HepG2 (cell line): ENCODE measurements at regions not wholly inside any gene's neighbourhood (a gene's known extent, or its start where the extent isn't known, plus 50 kb on each side); places are given as distances from the start of the nearest gene placed in this dataset.

Experiments
- ATAC-seq: fragments of 200-7000 bp; cut with Tn5 transposase; 3 replicates; pipeline ENCODE4 v1.9.1; 2020; ENCODE audit warnings: mild to moderate bottlenecking, moderate library complexity
- BruUV-seq: library from RNA; stranded (reverse); fragments of 400-500 nt; replicated peaks from 2 replicates; lab custom pipeline; 2021; lab: Mats Ljungman, UMichigan
- CTCF ChIA-PET: fragments of 300-600 bp; formaldehyde crosslinking; extraction: SDS; loops from one replicate; lab custom pipeline; 2021; ENCODE audit warnings: low total read pairs, inconsistent platforms, low intra/inter-chr PET ratio; lab: Yijun Ruan, JAX
- POLR2A ChIA-PET: fragments of 350-600 bp; sonication (Branson Sonifier 250); formaldehyde crosslinking; loops from one replicate; lab custom pipeline; 2020; ENCODE audit warnings: antibody characterized with exemption, inconsistent platforms; lab: Yijun Ruan, JAX
- DNase-seq: peaks from one replicate; pipeline ENCODE4 v3.0.0-alpha.2; 2015; ENCODE audit warnings: low spot score
- FAIRE-seq: peaks from 3 replicates; lab custom pipeline; 2011; peaks lifted over from hg19 to GRCh38; lab: Jason Lieb, UNC
- H2AFZ ChIP-seq: one replicate; pipeline ENCODE4 v1.6.1; 2011; ENCODE audit warnings: low read length, inconsistent platforms
- H3K27ac ChIP-seq: fragments of 300-600 bp; 3 replicates; pipeline ENCODE4 v1.8.0; 2011; ENCODE audit warnings: mixed run types, mild to moderate bottlenecking, mixed read lengths, low read length, inconsistent platforms; ENCODE audit not compliant: insufficient read depth; ENCODE audit errors: extremely low read length
- H3K27me3 ChIP-seq, 2 experiments: fragments of 200-600 bp in 1 of 2; 2 replicates in 1 of 2; 3 replicates in 1 of 2; pipeline versions ENCODE4 v1.6.0 to v1.8.0; 2011; ENCODE audit warnings: low read length in 2 of 2, mild to moderate bottlenecking in 2 of 2, moderate library complexity in 2 of 2, inconsistent platforms in 1 of 2; ENCODE audit not compliant: insufficient read depth in 2 of 2, control insufficient read depth in 1 of 2
- H3K36me3 ChIP-seq, 2 experiments: fragments of 200-600 bp in 1 of 2; replicated peaks in 1 of 2; 2 replicates in 1 of 2; 3 replicates in 1 of 2; pipeline versions ENCODE4 v1.5.1 to v1.8.0; 2011; ENCODE audit warnings: low read length in 2 of 2, inconsistent platforms in 1 of 2; ENCODE audit not compliant: insufficient read depth in 2 of 2, control insufficient read depth in 1 of 2
- H3K4me1 ChIP-seq: 2 replicates; pipeline ENCODE4 v1.5.1; 2012; ENCODE audit warnings: low read length, inconsistent platforms; ENCODE audit not compliant: insufficient read depth
- H3K4me2 ChIP-seq: 2 replicates; pipeline ENCODE4 v1.6.0; 2011; ENCODE audit warnings: low read depth, low read length, inconsistent platforms
- H3K4me3 ChIP-seq, 3 experiments: fragments of 200-600 bp in 1 of 3; sonication (generic), shearing (Covaris generic) in 1 of 3; replicated peaks in 1 of 3; 2 replicates each; pipeline ENCODE4 v1.5.1; 2011 to 2016; ENCODE audit warnings: low read length in 3 of 3, inconsistent platforms in 2 of 3, low read depth in 2 of 3, mild to moderate bottlenecking in 2 of 3, control low read depth in 1 of 3, mixed read lengths in 1 of 3; ENCODE audit not compliant: insufficient read depth in 1 of 3
- H3K79me2 ChIP-seq: one replicate; pipeline ENCODE4 v1.6.1; 2011; ENCODE audit warnings: low read length, inconsistent platforms; ENCODE audit not compliant: insufficient read depth
- H3K9ac ChIP-seq: 2 replicates; pipeline ENCODE4 v1.6.0; 2011; ENCODE audit warnings: mild to moderate bottlenecking, low read depth, low read length, inconsistent platforms; ENCODE audit not compliant: insufficient read depth
- H3K9me3 ChIP-seq: 2 replicates; pipeline ENCODE4 v1.5.1; 2012; ENCODE audit warnings: mild to moderate bottlenecking, low read length
- H4K20me1 ChIP-seq: 2 replicates; pipeline ENCODE4 v1.6.0; 2011; ENCODE audit warnings: inconsistent platforms, mild to moderate bottlenecking, low read length, moderate library complexity; ENCODE audit not compliant: insufficient read depth
- AGO1 ChIP-seq: fragments of 200-400 bp; formaldehyde crosslinking; IDR thresholded peaks from 2 replicates; pipeline ENCODE4 v1.6.1; 2017; ENCODE audit warnings: mild to moderate bottlenecking, low read depth, low read length, moderate library complexity; ENCODE audit not compliant: poor library complexity, severe bottlenecking
- ASH2L ChIP-seq: fragments of 300-600, 200-600 bp; sonication (generic); IDR thresholded peaks from 2 replicates; pipeline ENCODE4 v1.7.0; 2017; ENCODE audit warnings: low read depth, mild to moderate bottlenecking, moderate library complexity, mixed read lengths, low read length; ENCODE audit not compliant: insufficient read length
- ESRRA ChIP-seq: sonication (generic); formaldehyde crosslinking; IDR thresholded peaks from 2 replicates; pipeline ENCODE4 v1.5.1; 2020; ENCODE audit warnings: mild to moderate bottlenecking, low read depth, missing genetic modification reagents
- HOXA7 ChIP-seq: sonication (generic); formaldehyde crosslinking; IDR thresholded peaks from 2 replicates; pipeline ENCODE4 v1.8.1; 2022; ENCODE audit warnings: mild to moderate bottlenecking, missing genetic modification reagents, moderate library complexity
- JUND ChIP-seq: sonication (generic); formaldehyde crosslinking; IDR thresholded peaks from 2 replicates; pipeline ENCODE4 v1.8.0; 2022; ENCODE audit warnings: mild to moderate bottlenecking, missing genetic modification reagents
- KLF13 ChIP-seq: sonication (generic); formaldehyde crosslinking; IDR thresholded peaks from 2 replicates; pipeline ENCODE4 v1.4.0; 2020; ENCODE audit warnings: mild to moderate bottlenecking, missing genetic modification reagents
- MAX ChIP-seq: IDR thresholded peaks from 2 replicates; pipeline ENCODE4 v1.6.1; 2012; ENCODE audit warnings: inconsistent platforms
- RBAK ChIP-seq: sonication (generic); formaldehyde crosslinking; IDR thresholded peaks from 2 replicates; pipeline ENCODE4 v1.5.1; 2020; ENCODE audit warnings: mild to moderate bottlenecking, missing genetic modification reagents
- SIN3B ChIP-seq: fragments of 150-350 bp; IDR thresholded peaks from 2 replicates; pipeline ENCODE4 v1.6.1; 2014; ENCODE audit warnings: low read length
- TAF15 ChIP-seq: fragments of 200-400 bp; formaldehyde crosslinking; IDR thresholded peaks from one replicate; pipeline ENCODE4 v1.6.1; 2018; ENCODE audit warnings: mild to moderate bottlenecking, low read depth, low read length; ENCODE audit not compliant: poor library complexity, severe bottlenecking
- ZBTB43 ChIP-seq: sonication (generic); formaldehyde crosslinking; conservative IDR thresholded peaks from 2 replicates; pipeline ENCODE4 v1.4.0; 2020; ENCODE audit warnings: missing genetic modification reagents
- ZNF12 ChIP-seq: sonication (generic); formaldehyde crosslinking; IDR thresholded peaks from 2 replicates; pipeline ENCODE4 v1.5.0; 2020; ENCODE audit warnings: missing genetic modification reagents
- ZNF235 ChIP-seq: sonication (generic); formaldehyde crosslinking; IDR thresholded peaks from 2 replicates; pipeline ENCODE4 v1.8.1; 2023; ENCODE audit warnings: mild to moderate bottlenecking, missing genetic modification reagents, borderline replicate concordance
- ZNF629 ChIP-seq: sonication (generic); formaldehyde crosslinking; conservative IDR thresholded peaks from 2 replicates; pipeline ENCODE4 v1.5.0; 2020; ENCODE audit warnings: missing genetic modification reagents
- ZNF775 ChIP-seq: sonication (generic); formaldehyde crosslinking; IDR thresholded peaks from 2 replicates; pipeline ENCODE4 v1.4.0; 2020; ENCODE audit warnings: missing genetic modification reagents, mild to moderate bottlenecking, moderate library complexity, borderline replicate concordance
- ZNF776 ChIP-seq: sonication (generic); formaldehyde crosslinking; IDR thresholded peaks from 2 replicates; pipeline ENCODE4 v1.4.0; 2020; ENCODE audit warnings: mild to moderate bottlenecking, missing genetic modification reagents
- ZNF788 ChIP-seq: sonication (generic); formaldehyde crosslinking; IDR thresholded peaks from 2 replicates; pipeline ENCODE4 v1.5.0; 2020; ENCODE audit warnings: mild to moderate bottlenecking, missing genetic modification reagents, borderline replicate concordance
- ZSCAN29 ChIP-seq: sonication (generic); formaldehyde crosslinking; conservative IDR thresholded peaks from 2 replicates; pipeline ENCODE4 v1.4.0; 2020; ENCODE audit warnings: mild to moderate bottlenecking, missing genetic modification reagents
- WGBS: methylation state at CpG from one replicate; pipeline ENCODE4 v1.1.6; 2017; ENCODE audit warnings: low lambda C conversion rate; 5-methylcytosine and 5-hydroxymethylcytosine counted together
- in situ Hi-C: cut with HindIII; loops from 2 replicates; pipeline ENCODE4 v1.10.0; 2017; ENCODE audit warnings: low pct_unique_long_range_greater_than_20kb; ENCODE audit not compliant: extremely low pct_ligation_motif_present
- intact Hi-C: fragments of 100-400 bp; cut with micrococcal nuclease; formaldehyde crosslinking; loops from one replicate; pipeline ENCODE4 v1.10.0; 2022; ENCODE audit not compliant: unreplicated experiment

- TF ChIP-seq ASH2L (no peak), SIN3B (no peak), KLF13 (CRISPR knock-in tag) (no peak), JUND (CRISPR knock-in tag) (0 out of 2 replicates have a peak, but pooled peaks have one; percentile 16), TAF15 (no peak), ZBTB43 (CRISPR knock-in tag) (no peak), MAX (peak; percentile 75)
These were observed 67.4 kb upstream of the TLE3 start (continued) for GRCh38 chr15:70164910-70165715.

GRCh38 chr15:70164156-70164900 is 66.6 kb upstream of the TLE3 start:
- POLR2A ChIA-PET, result interaction anchor here (0.8 kb wide), 1 partner anchor 60 kb away, joined by 3 read pairs; no protein-coding TSS in a partner anchor
- Histone ChIP-seq H3K27me3 (peaks cover 2 to 65% of the 10 kb centered on the region in 2 experiments; a peak in 4 of 5 replicates), H3K4me2 (no peak overlapping the region), H3K9me3 (no peaks in the 10 kb centered on the region), H2AFZ (no peak overlapping the region), H4K20me1 (no peaks in the 10 kb centered on the region), H3K79me2 (no peaks in the 10 kb centered on the region), H3K4me1 (peaks cover 17% of the 10 kb centered on the region), H3K9ac (no peak overlapping the region), H3K36me3 (no peaks in the 10 kb centered on the region), H3K4me3 (no peak overlapping the region)
- no peak for ATAC-seq
- BruUV-seq, result no TSS peak
- WGBS, result 61% methylated on average over 2 of the region's 3 CpGs
- no peak for FAIRE-seq
- intact Hi-C loops, result no loop called here
- no peak for DNase-seq
- CTCF ChIA-PET, result no interaction called here
- in situ Hi-C loops, result no loop called here
- TF ChIP-seq ZNF788 (CRISPR knock-in tag) (no peak), AGO1 (no peak), HOXA7 (CRISPR knock-in tag) (no peak), ZNF235 (no peak), ESRRA (CRISPR knock-in tag) (no peak), RBAK (CRISPR knock-in tag) (peak; percentile 93), ZNF12 (CRISPR knock-in tag) (peak; percentile 87), ZSCAN29 (no peak), ZNF776 (CRISPR knock-in tag) (no peak), ZNF629 (0 out of 2 replicates have a peak, but pooled peaks have one; percentile 32), ZNF775 (CRISPR knock-in tag) (no peak)
- TF ChIP-seq, all 625 proteins: peak for 3
- H3K27ac ChIP-seq, result no peak overlapping the region
